ENCODE measurements at regions not wholly inside any gene's neighbourhood (a gene's known extent, or its start where the extent isn't known, plus 50 kb on each side); places are given as distances from the start of the nearest gene placed in this dataset.

GRCh38 chr4:126375462-126376054 lies 1060.8 kb downstream of the FAT4 start (continued):
- TF ChIP-seq KDM3A (CRISPR knock-in tag; IDR thresholded peaks at IDR 0.05; ENCODE audit: low read depth) (no peak), ZNF841 (CRISPR knock-in tag; IDR thresholded peaks at IDR 0.05; ENCODE audit: borderline replicate concordance) (no peak)

- intact Hi-C loops (cut with micrococcal nuclease; ENCODE audit: unreplicated experiment): no loop called here
- Histone ChIP-seq H3K9ac (ENCODE audit: insufficient read depth, low read depth, low read length) (no peak overlapping the region), H3K27ac (ENCODE audit: extremely low read length, insufficient read depth, low read length) (no peak overlapping the region), H3K4me1 (ENCODE audit: insufficient read depth, low read length) (no peaks in the 10 kb centered on the region), H3K9me3 (ENCODE audit: low read length) (no peaks in the 10 kb centered on the region), H2AFZ (ENCODE audit: low read length) (no peak overlapping the region), H3K4me3 (replicated peaks in 1 of 3; ENCODE audit: insufficient read depth in 1 of 3, low read depth in 2 of 3, low read length in 3 of 3) (no peak overlapping the region), H4K20me1 (ENCODE audit: insufficient read depth, low read length) (no peaks in the 10 kb centered on the region), H3K4me2 (ENCODE audit: low read depth, low read length) (no peak overlapping the region), H3K27me3 (ENCODE audit: control insufficient read depth in 1 of 2, insufficient read depth in 2 of 2, low read length in 2 of 2) (no peaks in the 10 kb centered on the region), H3K79me2 (ENCODE audit: insufficient read depth, low read length) (no peaks in the 10 kb centered on the region), H3K36me3 (replicated peaks in 1 of 2; ENCODE audit: control insufficient read depth in 1 of 2, insufficient read depth in 2 of 2, low read length in 2 of 2) (no peaks in the 10 kb centered on the region)
- BruUV-seq (replicated peaks): no TSS peak
- no peak for TF ChIP-seq ZMYM4 (CRISPR knock-in tag; IDR thresholded peaks at IDR 0.05)
- TF ChIP-seq MAFK (conservative IDR thresholded peaks at IDR 0.05 in 1 of 2, IDR thresholded peaks at IDR 0.05 in 1 of 2; ENCODE audit: low read length in 2 of 2): peak; percentile 40 to 83; a peak in 3 of 4 replicates
- peak; percentile 68 for TF ChIP-seq MAFF (IDR thresholded peaks at IDR 0.05; ENCODE audit: low read depth, low read length)
- ChIA-PET CTCF (ENCODE audit: low intra/inter-chr PET ratio, low total read pairs) (no interaction called here), POLR2A (no interaction called here)
- FAIRE-seq (no peak), ATAC-seq (no peak), DNase-seq (ENCODE audit: low spot score) (no peak)
- in situ Hi-C loops (cut with HindIII; ENCODE audit: extremely low pct_ligation_motif_present, low pct_unique_long_range_greater_than_20kb): no loop called here
These were observed 1071.2 kb downstream of the FAT4 start for GRCh38 chr4:126385954-126386353.

- intact Hi-C loops (cut with micrococcal nuclease; ENCODE audit: unreplicated experiment): no loop called here
- H3K4me3 ChIP-seq (replicated peaks in 1 of 3; ENCODE audit: insufficient read depth in 1 of 3, low read depth in 2 of 3, low read length in 3 of 3): no peak overlapping the region
- no peak overlapping the region for H3K27ac ChIP-seq (ENCODE audit: extremely low read length, insufficient read depth, low read length)
- DNase-seq (ENCODE audit: low spot score): no peak
- in situ Hi-C loops (cut with HindIII; ENCODE audit: extremely low pct_ligation_motif_present, low pct_unique_long_range_greater_than_20kb): no loop called here
- BruUV-seq (replicated peaks): no TSS peak
- no peaks in the 10 kb centered on the region for H3K9me3 ChIP-seq (ENCODE audit: low read length)
- ChIA-PET POLR2A (no interaction called here), CTCF (ENCODE audit: low intra/inter-chr PET ratio, low total read pairs) (no interaction called here)
- 2% methylated on average over 1 of the region's 2 CpGs for WGBS (ENCODE audit: low lambda C conversion rate)
- no peak overlapping the region for H3K4me2 ChIP-seq (ENCODE audit: low read depth, low read length)
- H2AFZ ChIP-seq (ENCODE audit: low read length): no peak overlapping the region
- H3K36me3 ChIP-seq (replicated peaks in 1 of 2; ENCODE audit: control insufficient read depth in 1 of 2, insufficient read depth in 2 of 2, low read length in 2 of 2): no peaks in the 10 kb centered on the region
- no peaks in the 10 kb centered on the region for H3K79me2 ChIP-seq (ENCODE audit: insufficient read depth, low read length)
- FAIRE-seq: no peak
- H3K27me3 ChIP-seq (ENCODE audit: control insufficient read depth in 1 of 2, insufficient read depth in 2 of 2, low read length in 2 of 2): no peaks in the 10 kb centered on the region
- TF ChIP-seq CREB1 (IDR thresholded peaks at IDR 0.05) (no peak), CREB1 (CRISPR knock-in tag; IDR thresholded peaks at IDR 0.05) (no peak)
- no peak for ATAC-seq
- H3K4me1 ChIP-seq (ENCODE audit: insufficient read depth, low read length): no peaks in the 10 kb centered on the region
- no peak overlapping the region for H3K9ac ChIP-seq (ENCODE audit: insufficient read depth, low read depth, low read length)
- H4K20me1 ChIP-seq (ENCODE audit: insufficient read depth, low read length): no peaks in the 10 kb centered on the region
These were observed 1071.8 kb downstream of the FAT4 start for GRCh38 chr4:126386512-126386911.
